ENCODE measurements at regions not wholly inside any gene's neighbourhood (a gene's known extent, or its start where the extent isn't known, plus 50 kb on each side); places are given as distances from the start of the nearest gene placed in this dataset.
A peak's percentile ranks its signal among the peaks of the same experiment; 100 is the strongest.

- no peak overlapping the region for H3K27ac ChIP-seq (ENCODE audit: extremely low read depth, low read depth, low read length)
- ATAC-seq: no peak
- H4K20me1 ChIP-seq (replicated peaks; ENCODE audit: control insufficient read depth, insufficient read depth, low read length): no peaks in the 10 kb centered on the region
- H3K4me2 ChIP-seq (ENCODE audit: insufficient read depth, low read length): no peak overlapping the region
- POLR2A ChIA-PET: no interaction called here
- H2AFZ ChIP-seq (ENCODE audit: low read depth, low read length): no peak overlapping the region
- CTCF ChIA-PET (ENCODE audit: low intra/inter-chr PET ratio): no interaction called here
- no peaks in the 10 kb centered on the region for H3K79me2 ChIP-seq (ENCODE audit: control insufficient read depth, insufficient read depth, low read length)
- no peaks in the 10 kb centered on the region for H3K36me3 ChIP-seq (ENCODE audit: control insufficient read depth, insufficient read depth, low read length)
- no peaks in the 10 kb centered on the region; a peak in 1 of 5 replicates for H3K4me1 ChIP-seq (replicated peaks in 1 of 2; ENCODE audit: control insufficient read depth in 2 of 2, insufficient read depth in 2 of 2, low read length in 2 of 2)
- no peak for DNase-seq (ENCODE audit: extremely low read depth in 1 of 4, low spot score in 3 of 4)
- peaks cover 2 to 16% of the 10 kb centered on the region in 2 experiments; a peak in 2 of 5 replicates for H3K27me3 ChIP-seq (ENCODE audit: control insufficient read depth in 2 of 2, insufficient read depth in 2 of 2, low read length in 2 of 2)
- intact Hi-C loops (cut with micrococcal nuclease): no loop called here
- no peak overlapping the region for H3K4me3 ChIP-seq
- in situ Hi-C loops (cut with MboI): no loop called here
- no peak for TF ChIP-seq FOXA1 (IDR thresholded peaks at IDR 0.05; ENCODE audit: borderline replicate concordance)
- no peak for TF ChIP-seq GATAD2B (IDR thresholded peaks at IDR 0.05; ENCODE audit: borderline replicate concordance)
- BruUV-seq (replicated peaks): no TSS peak
- no peaks in the 10 kb centered on the region for H3K9me1 ChIP-seq (ENCODE audit: control insufficient read depth, insufficient read depth, low read length)
- WGBS (ENCODE audit: insufficient coverage, low coverage, missing lambda C conversion rate): 0% methylated on average over 3 of the region's 3 CpGs
- no peak overlapping the region for H3K9ac ChIP-seq (ENCODE audit: insufficient read depth in 1 of 2, low read depth in 2 of 2, low read length in 2 of 2)
- no peaks in the 10 kb centered on the region for H3K9me3 ChIP-seq (replicated peaks; ENCODE audit: control insufficient read depth, insufficient read depth, low read depth, low read length)
- no peak for FAIRE-seq
Measured at GRCh38 chrX:53817548-53817947, 131.0 kb upstream of the HUWE1 start.

DNA sequence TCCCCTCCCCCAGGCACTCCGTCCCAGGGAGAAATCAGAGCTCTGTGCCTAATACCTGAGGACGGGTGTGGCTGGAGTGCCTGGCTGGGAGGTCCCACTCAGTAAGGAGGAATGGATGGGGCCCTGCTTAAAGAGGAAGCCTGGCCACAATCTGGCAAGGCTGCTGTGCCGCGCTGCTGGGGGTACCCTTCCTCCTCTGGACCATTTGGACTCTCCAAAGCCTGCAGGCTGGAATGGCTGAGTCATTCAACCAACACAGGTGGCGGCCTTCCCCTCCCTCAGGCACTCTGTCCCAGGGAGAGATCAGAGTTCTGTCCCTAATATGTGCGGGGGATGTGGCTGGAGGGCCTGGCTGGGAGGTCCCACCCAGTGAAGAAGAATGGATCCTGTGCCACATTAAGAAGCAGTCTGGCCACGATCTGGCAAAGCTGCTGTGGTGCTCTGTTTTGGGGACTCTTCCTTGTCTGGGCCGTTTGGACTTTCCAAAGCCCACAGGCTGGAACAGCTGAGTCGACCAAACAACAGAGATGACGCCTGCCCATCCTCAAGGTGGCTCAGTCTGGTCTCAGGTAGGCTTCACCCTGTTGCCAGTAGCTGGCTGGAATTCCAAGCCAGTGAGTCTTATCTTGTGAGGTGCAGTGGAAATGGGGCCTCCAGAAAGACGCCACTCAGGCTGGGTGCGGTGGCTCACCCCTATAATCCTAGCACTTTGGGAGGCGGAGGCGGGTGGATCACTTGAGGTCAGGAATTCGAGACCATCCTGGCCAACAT is 127.3 kb upstream of the HUWE1 start:
- no peaks in the 10 kb centered on the region for H3K9me1 ChIP-seq (ENCODE audit: control insufficient read depth, insufficient read depth, low read length)
- no peaks in the 10 kb centered on the region for H3K36me3 ChIP-seq (ENCODE audit: control insufficient read depth, insufficient read depth, low read length)
- H4K20me1 ChIP-seq (replicated peaks; ENCODE audit: control insufficient read depth, insufficient read depth, low read length): no peaks in the 10 kb centered on the region
- in situ Hi-C loops (cut with MboI) (no loop called here), intact Hi-C loops (cut with micrococcal nuclease) (no loop called here)
- H3K4me3 ChIP-seq: no peak overlapping the region
- 1% methylated on average over 8 of the region's 15 CpGs for WGBS (ENCODE audit: insufficient coverage, low coverage, missing lambda C conversion rate)
- H3K9ac ChIP-seq (ENCODE audit: insufficient read depth in 1 of 2, low read depth in 2 of 2, low read length in 2 of 2): no peak overlapping the region
- H3K4me1 ChIP-seq (replicated peaks in 1 of 2; ENCODE audit: control insufficient read depth in 2 of 2, insufficient read depth in 2 of 2, low read length in 2 of 2): no peaks in the 10 kb centered on the region; a peak in 1 of 5 replicates
- ChIA-PET POLR2A (interaction anchor here (0.7 to 1.8 kb wide), 3 partner anchors 10 to 139 kb away, joined by 3 to 4 read pairs (median 3); no protein-coding TSS in a partner anchor), CTCF (ENCODE audit: low intra/inter-chr PET ratio) (no interaction called here)
- H3K9me3 ChIP-seq (replicated peaks; ENCODE audit: control insufficient read depth, insufficient read depth, low read depth, low read length): no peaks in the 10 kb centered on the region
- H2AFZ ChIP-seq (ENCODE audit: low read depth, low read length): no peak overlapping the region
- no peak for FAIRE-seq
- ATAC-seq: no peak; the same call in 1 of the 3 replicates
- H3K79me2 ChIP-seq (ENCODE audit: control insufficient read depth, insufficient read depth, low read length): no peaks in the 10 kb centered on the region
- H3K4me2 ChIP-seq (ENCODE audit: insufficient read depth, low read length): no peak overlapping the region
- no peak overlapping the region for H3K27ac ChIP-seq (ENCODE audit: extremely low read depth, low read depth, low read length)
- BruUV-seq (replicated peaks): no TSS peak
- peak in 1 of 4 experiments; percentile 1 for DNase-seq (ENCODE audit: extremely low read depth in 1 of 4, low spot score in 3 of 4)
- H3K27me3 ChIP-seq (ENCODE audit: control insufficient read depth in 2 of 2, insufficient read depth in 2 of 2, low read length in 2 of 2): peaks cover 2 to 16% of the 10 kb centered on the region in 2 experiments; a peak in 2 of 5 replicates
- TF ChIP-seq RBM34 (IDR thresholded peaks at IDR 0.05; ENCODE audit: borderline replicate concordance, insufficient read depth, low read length): no peak
- no peak for TF ChIP-seq EP400 (IDR thresholded peaks at IDR 0.05)
- TF ChIP-seq, protein P1, sequence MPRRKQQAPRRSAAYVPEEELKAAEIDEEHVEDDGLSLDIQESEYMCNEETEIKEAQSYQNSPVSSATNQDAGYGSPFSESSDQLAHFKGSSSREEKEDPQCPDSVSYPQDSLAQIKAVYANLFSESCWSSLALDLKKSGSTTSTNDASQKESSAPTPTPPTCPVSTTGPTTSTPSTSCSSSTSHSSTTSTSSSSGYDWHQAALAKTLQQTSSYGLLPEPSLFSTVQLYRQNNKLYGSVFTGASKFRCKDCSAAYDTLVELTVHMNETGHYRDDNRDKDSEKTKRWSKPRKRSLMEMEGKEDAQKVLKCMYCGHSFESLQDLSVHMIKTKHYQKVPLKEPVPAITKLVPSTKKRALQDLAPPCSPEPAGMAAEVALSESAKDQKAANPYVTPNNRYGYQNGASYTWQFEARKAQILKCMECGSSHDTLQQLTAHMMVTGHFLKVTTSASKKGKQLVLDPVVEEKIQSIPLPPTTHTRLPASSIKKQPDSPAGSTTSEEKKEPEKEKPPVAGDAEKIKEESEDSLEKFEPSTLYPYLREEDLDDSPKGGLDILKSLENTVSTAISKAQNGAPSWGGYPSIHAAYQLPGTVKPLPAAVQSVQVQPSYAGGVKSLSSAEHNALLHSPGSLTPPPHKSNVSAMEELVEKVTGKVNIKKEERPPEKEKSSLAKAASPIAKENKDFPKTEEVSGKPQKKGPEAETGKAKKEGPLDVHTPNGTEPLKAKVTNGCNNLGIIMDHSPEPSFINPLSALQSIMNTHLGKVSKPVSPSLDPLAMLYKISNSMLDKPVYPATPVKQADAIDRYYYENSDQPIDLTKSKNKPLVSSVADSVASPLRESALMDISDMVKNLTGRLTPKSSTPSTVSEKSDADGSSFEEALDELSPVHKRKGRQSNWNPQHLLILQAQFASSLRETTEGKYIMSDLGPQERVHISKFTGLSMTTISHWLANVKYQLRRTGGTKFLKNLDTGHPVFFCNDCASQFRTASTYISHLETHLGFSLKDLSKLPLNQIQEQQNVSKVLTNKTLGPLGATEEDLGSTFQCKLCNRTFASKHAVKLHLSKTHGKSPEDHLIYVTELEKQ (CRISPR knock-in tag; IDR thresholded peaks at IDR 0.05): no peak
- peak; percentile 58 for TF ChIP-seq NFE2 (IDR thresholded peaks at IDR 0.05; ENCODE audit: low read depth)
